Heart right ventricle (tissue), 16 donors: ENCODE measurements at regions not wholly inside any gene's neighbourhood (a gene's known extent, or its start where the extent isn't known, plus 50 kb on each side); places are given as distances from the start of the nearest gene placed in this dataset.

ENCODE experiments used
- ATAC-seq, 8 donors: fragments of 200-7000 bp; cut with Tn5 transposase; one replicate each; pipeline ENCODE4 v1.9.1; 2020; ENCODE audit warnings: mild to moderate bottlenecking in 8 of 8, moderate library complexity in 8 of 8, moderate number of reproducible peaks in 1 of 8
- DNase-seq, 2 donors: peaks; one replicate each; pipeline ENCODE4 v3.0.0-alpha.2; 2020
- H3K27ac ChIP-seq, 10 donors: fragments of 200-600 bp; sonication (generic) in 2 of 10; one replicate each; pipeline versions ENCODE4 v1.5.0 to v1.8.0; 2020 to 2022; ENCODE audit warnings: mild to moderate bottlenecking in 3 of 10
- H3K27me3 ChIP-seq, 7 donors: fragments of 200-600 bp; one replicate each; pipeline ENCODE4 v1.8.0; 2021 to 2022; ENCODE audit warnings: mild to moderate bottlenecking in 2 of 7
- H3K36me3 ChIP-seq, 9 donors: fragments of 200-600 bp; sonication (generic) in 1 of 9; one replicate each; pipeline versions ENCODE4 v1.5.0 to v1.8.0; 2020 to 2022; ENCODE audit warnings: mild to moderate bottlenecking in 2 of 9
- H3K4me1 ChIP-seq, 9 donors: fragments of 200-600 bp; sonication (generic) in 1 of 9; one replicate each; pipeline versions ENCODE4 v1.5.0 to v1.8.0; 2020 to 2022; ENCODE audit warnings: mild to moderate bottlenecking in 4 of 9
- H3K4me3 ChIP-seq, 10 donors: fragments of 200-600 bp; sonication (generic) in 2 of 10; one replicate each; pipeline versions ENCODE4 v1.5.0 to v1.8.0; 2020 to 2022; ENCODE audit warnings: mild to moderate bottlenecking in 7 of 10, moderate library complexity in 2 of 10
- H3K9me3 ChIP-seq, 11 donors: fragments of 200-600 bp in 10 of 11; sonication (generic) in 2 of 11; one replicate each; pipeline versions ENCODE4 v1.5.0 to v1.8.0; 2013 to 2022; ENCODE audit warnings: mild to moderate bottlenecking in 2 of 11, control low read depth in 1 of 11, moderate library complexity in 1 of 11
- CTCF ChIP-seq, 9 donors: fragments of 200-600 bp; sonication (generic) in 2 of 9; IDR thresholded peaks; one replicate each; pipeline versions ENCODE4 v1.5.0 to v1.8.0; 2021 to 2022; ENCODE audit warnings: antibody characterized with exemption in 9 of 9, mild to moderate bottlenecking in 5 of 9, moderate library complexity in 1 of 9
- WGBS, 2 donors: extraction: QIAGEN DNeasy Blood & Tissue Kit; methylation state at CpG; one replicate each; pipeline ENCODE4 v1.1.7; 2013; ENCODE audit warnings: inconsistent platforms in 1 of 2; 5-methylcytosine and 5-hydroxymethylcytosine counted together
- intact Hi-C, 10 donors: fragments of 100-400 bp; cut with DNase I; formaldehyde crosslinking; loops; one replicate each; pipeline versions ENCODE4 v1.11.1 to v1.14.2; 2022
- donor health status: Arrhythmogenic right ventricular cardiomyopathy.
- donor health status: ischemic (EF 13 %, LVEDD 7.1; RV severe dilation, severe dysfunction).
- donor health status: healthy with polysubstance abuse.
- donor health status: DM: no; HTN: yes; CAD: no.
- donor health status: DM: no; HTN: no; CAD: no.
- donor health status: ischemic (EF 25% LVEDD 6.9; RV normal size, moderate dysfunction).
- donor health status: ischemic (EF 25% LVEDD 5.7; RV mildly dilated, moderate dysfunction).
- donor health status: healthy.
- donor health status: DM: yes; HTN: yes; CAD: no.
- donor health status: Ischemic cardiomyopathy.
- donor health status: ischemic (EF 35%, LVEDD 5.7; RV mildly dilated, moderate dysfunction).
- donor health status: nonischemic (EF 11% LVEDD 7.7; RV severe dilation, severe dysfunction).
- donor health status: DM: yes; HTN: yes; CAD: no.
- donor health status: PGD.
- donor health status: ischemic (EF 29% LVEDD 5.4; RV normal size, mild dysfunction).
- donor health status: nonischemic (EF 23%, LVEDD 6.1; RV moderate dilation, normal function).

GRCh38 chr2:83615511-83615910 is 843.6 kb downstream of the SUCLG1 start:
- Histone ChIP-seq H3K4me3 (no peak overlapping the region), H3K36me3 (no peaks in the 10 kb centered on the region), H3K9me3 (peaks cover 0 to 18% (median 0%) of the 10 kb centered on the region in 11 donors), H3K27me3 (no peaks in the 10 kb centered on the region), H3K27ac (no peak overlapping the region), H3K4me1 (no peaks in the 10 kb centered on the region)
- no peak for TF ChIP-seq CTCF (IDR thresholded peaks at IDR 0.05)
- ATAC-seq (no peak), DNase-seq (no peak)
- intact Hi-C loops: no loop called here
- WGBS, 2 donors: 87% methylated on average over 4 of the region's 4 CpGs

DNA sequence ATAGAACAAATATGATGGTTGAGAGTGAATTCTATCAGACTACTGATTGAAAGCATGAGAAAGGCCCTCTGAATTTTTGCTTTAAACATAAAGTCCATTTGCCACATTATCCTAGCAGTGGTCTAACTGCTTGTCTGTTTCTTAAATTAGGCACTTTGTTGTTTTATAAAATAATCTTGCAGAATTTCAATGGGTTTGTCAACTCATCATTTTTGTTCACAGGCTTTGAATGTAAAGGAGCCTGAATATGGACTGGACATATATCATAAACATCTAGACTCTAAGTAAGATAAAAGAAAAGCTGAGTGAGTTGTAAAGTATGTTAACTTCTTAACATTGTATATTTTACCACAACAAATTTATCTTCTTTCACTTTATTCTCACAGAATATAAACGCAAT is 845.9 kb downstream of the SUCLG1 start:
- Histone ChIP-seq H3K4me3 (no peak overlapping the region), H3K27ac (no peak overlapping the region), H3K4me1 (no peaks in the 10 kb centered on the region), H3K27me3 (no peaks in the 10 kb centered on the region), H3K36me3 (no peaks in the 10 kb centered on the region), H3K9me3 (peaks cover 0 to 24% (median 10%) of the 10 kb centered on the region in 11 donors)
- TF ChIP-seq CTCF (IDR thresholded peaks at IDR 0.05): no peak
- no peak for ATAC-seq
- no peak for DNase-seq
- 90 to 93% methylated on average over 1 of the region's 1 CpG for WGBS, 2 donors
- intact Hi-C loops: no loop called here

DNA sequence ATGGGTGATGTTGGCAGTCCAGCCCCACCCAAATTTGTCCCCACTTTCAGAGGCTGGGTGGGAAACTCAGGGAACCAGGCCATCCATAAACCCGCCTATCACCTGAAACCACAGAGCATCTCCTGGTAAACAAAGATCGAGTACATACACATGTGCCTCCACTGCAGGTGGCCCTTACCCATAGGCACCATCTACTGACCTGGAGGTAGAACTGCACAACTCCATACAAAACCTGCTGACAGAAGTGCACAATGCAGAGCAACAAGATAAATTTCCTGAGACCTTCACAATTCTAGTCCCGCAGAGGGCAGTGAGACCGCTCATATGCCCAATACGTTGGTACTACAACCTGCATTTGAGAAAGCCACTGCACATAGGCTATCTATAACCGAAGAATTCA is 856.3 kb downstream of the SUCLG1 start:
- no peak overlapping the region for H3K4me3 ChIP-seq
- ATAC-seq (no peak), DNase-seq (no peak)
- intact Hi-C loops: no loop called here
- peaks cover 0 to 11% (median 0%) of the 10 kb centered on the region in 11 donors for H3K9me3 ChIP-seq
- H3K27ac ChIP-seq: no peak overlapping the region
- 91 to 95% methylated on average over 6 of the region's 6 CpGs for WGBS, 2 donors
- H3K27me3 ChIP-seq: no peaks in the 10 kb centered on the region
- no peak for TF ChIP-seq CTCF (IDR thresholded peaks at IDR 0.05)
- no peaks in the 10 kb centered on the region for H3K4me1 ChIP-seq
- no peaks in the 10 kb centered on the region for H3K36me3 ChIP-seq

DNA sequence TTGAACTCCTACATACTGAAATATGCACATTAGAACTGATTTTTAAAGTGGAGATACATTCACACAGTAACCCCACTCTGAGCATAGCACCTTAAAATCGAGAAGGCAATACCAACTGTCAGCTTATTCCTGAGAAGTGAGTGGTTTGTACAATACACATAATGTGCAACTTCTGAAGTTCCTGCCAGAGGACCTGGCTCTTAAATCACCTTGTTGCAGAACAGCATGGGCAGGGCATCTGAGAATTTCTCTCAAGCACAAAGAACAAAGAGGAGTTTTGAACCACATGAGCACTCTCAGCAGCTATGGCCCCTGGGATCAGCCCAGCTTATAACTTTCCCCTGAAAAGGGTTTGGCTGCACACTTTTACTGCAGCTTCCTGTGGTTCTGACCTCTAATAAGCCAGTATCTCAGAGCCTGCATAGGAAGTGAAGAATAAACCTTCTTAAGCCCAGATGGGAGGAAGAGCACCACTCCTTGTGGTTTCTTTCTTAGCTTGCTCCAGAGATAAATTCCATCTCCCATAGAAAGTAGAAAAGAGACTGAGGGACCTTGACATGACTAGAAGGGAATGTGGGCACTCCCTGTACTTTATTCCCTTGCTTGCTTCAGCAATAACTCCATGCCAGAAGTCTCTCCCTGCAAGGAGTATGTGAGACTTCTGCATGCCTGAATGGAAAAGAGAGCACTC is 862.3 kb downstream of the SUCLG1 start:
- no peaks in the 10 kb centered on the region for H3K4me1 ChIP-seq
- no peak overlapping the region for H3K27ac ChIP-seq
- TF ChIP-seq CTCF (IDR thresholded peaks at IDR 0.05): no peak
- ATAC-seq: no peak
- intact Hi-C loops: no loop called here
- no peak for DNase-seq
- no peak overlapping the region for H3K4me3 ChIP-seq
- 76 to 87% methylated on average over 1 of the region's 1 CpG for WGBS, 2 donors
- peaks cover 0 to 8% (median 0%) of the 10 kb centered on the region in 11 donors for H3K9me3 ChIP-seq
- no peaks in the 10 kb centered on the region for H3K27me3 ChIP-seq
- H3K36me3 ChIP-seq: no peaks in the 10 kb centered on the region
